Head of caudate nucleus (tissue), 42 donors: ENCODE measurements at regions not wholly inside any gene's neighbourhood (a gene's known extent, or its start where the extent isn't known, plus 50 kb on each side); places are given as distances from the start of the nearest gene placed in this dataset.
"Not testable (repeated sequence)": the region's sequence is repeated elsewhere in the genome, so short reads cannot be mapped to it uniquely, and the experiment has no call there.

Experiments used
- DNase-seq, 42 donors: peaks; one replicate each; pipeline versions ENCODE4 v3.0.0 to v3.0.0-alpha.2; 2020 to 2021; ENCODE audit warnings: mixed read lengths in 7 of 42
- intact Hi-C: fragments of 100-400 bp; cut with DNase I; formaldehyde crosslinking; loops from one replicate; pipeline ENCODE4 v1.15.0; 2022

DNA sequence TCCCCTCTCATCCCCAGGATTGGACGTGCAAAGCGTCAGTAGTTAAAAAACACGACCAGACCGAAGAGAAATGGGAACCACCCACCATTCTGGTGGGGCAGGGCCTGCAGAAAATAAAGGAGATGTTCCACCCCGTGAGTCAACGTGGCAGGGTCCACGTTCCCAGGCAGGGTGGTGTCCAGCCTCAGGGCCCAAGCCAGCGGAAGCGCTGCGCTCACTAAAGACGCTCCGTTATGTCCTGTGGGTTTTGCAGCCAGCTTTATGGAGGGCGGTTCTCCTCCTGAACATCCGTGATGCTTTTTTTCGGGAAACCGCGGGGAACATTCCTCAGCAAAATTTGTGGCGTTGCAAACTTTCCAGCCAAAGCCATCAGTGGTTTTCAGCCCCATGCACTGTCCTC, 93.4 kb upstream of the SHOX start:
- intact Hi-C loops: no loop called here
- peak in 2 of 42 donors; percentile 18 to 27 for DNase-seq

DNA sequence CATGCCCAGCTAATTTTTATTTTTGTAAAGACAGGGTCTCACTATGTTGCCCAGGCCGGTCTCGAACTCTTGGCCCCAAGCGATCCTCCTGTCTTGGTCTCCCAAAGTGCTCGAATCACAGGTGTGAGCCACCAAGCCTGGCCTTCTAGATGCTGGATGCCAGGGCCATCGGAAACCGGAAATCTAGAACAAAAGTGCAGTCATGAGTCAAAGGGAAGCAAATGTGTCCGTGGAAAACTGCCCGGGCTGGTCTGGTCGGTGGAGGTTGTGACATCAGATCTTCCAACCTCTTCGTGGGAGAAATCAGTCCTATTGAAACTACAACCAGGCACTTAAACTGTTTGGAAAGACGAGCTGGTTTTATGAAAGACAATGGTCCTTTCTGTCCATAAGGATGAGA, 92.3 kb upstream of the SHOX start:
- intact Hi-C loops: no loop called here

GRCh38 chrX:541006-541405, 89.6 kb upstream of the SHOX start:
- DNase-seq, intact Hi-C loops: not testable (repeated sequence)

More for the DNA sequence above, 92.3 kb upstream of the SHOX start:
- DNase-seq: peak in 1 of 42 donors; percentile 30

- DNase-seq: no peak
- intact Hi-C loops: no loop called here
These were observed 88.4 kb upstream of the SHOX start for GRCh38 chrX:542179-542578.

- intact Hi-C loops: no loop called here
- peak in 1 of 42 donors; percentile 30 for DNase-seq
These were observed 85.1 kb upstream of the SHOX start for GRCh38 chrX:545452-545885.

GRCh38 chrX:550514-550913, 80.1 kb upstream of the SHOX start:
- intact Hi-C loops: no loop called here
- peak in 1 of 42 donors; percentile 10 for DNase-seq

- no peak for DNase-seq
- intact Hi-C loops: no loop called here
These were observed 79.3 kb upstream of the SHOX start for GRCh38 chrX:551306-551705.

GRCh38 chrX:552496-552895, 78.1 kb upstream of the SHOX start:
- DNase-seq: peak in 1 of 42 donors; percentile 20
- intact Hi-C loops: no loop called here

- intact Hi-C loops: no loop called here
- DNase-seq: peak in 1 of 42 donors; percentile 18
These were observed 76.3 kb upstream of the SHOX start for GRCh38 chrX:554271-554670.

GRCh38 chrX:555725-556666, 74.6 kb upstream of the SHOX start:
- peak in 1 of 42 donors; percentile 2 for DNase-seq
- intact Hi-C loops: no loop called here

DNA sequence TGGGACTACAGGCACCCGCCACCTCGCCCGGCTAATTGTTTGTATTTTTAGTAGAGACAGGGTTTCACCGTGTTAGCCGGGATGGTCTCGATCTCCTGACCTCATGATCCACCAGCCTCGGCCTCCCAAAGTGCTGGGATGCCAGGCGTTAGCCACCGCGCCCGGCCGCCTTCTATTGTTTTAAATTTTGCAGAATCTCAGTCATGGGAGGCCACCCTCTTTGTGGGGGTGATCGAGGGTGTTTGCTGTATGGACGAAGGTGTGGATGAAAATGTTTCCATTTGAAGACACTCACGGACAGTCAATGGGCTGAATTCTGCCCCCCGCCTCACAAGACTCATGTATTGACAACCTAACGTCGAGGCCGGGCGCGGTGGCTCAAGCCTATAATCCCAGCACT, 73.0 kb upstream of the SHOX start:
- DNase-seq, intact Hi-C loops: not testable (repeated sequence)

DNA sequence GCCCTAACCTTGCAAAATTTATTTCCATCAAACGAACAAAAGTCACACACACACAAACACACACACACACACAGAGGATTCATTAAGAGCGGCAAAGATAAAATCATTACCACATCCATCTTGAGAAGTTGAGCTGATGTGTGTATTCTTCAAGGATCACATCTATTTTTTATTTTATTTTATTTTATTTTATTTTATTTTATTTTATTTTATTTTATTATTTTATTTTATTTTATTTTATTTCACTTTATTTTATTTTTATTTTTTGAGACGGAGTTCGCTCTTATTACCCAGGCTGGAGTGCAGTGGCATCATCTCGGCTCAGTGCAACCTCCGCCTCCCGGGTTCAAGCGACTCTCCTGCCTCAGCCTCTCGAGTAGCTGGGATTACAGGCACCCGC, 71.3 kb upstream of the SHOX start:
- intact Hi-C loops, DNase-seq: not testable (repeated sequence)

DNA sequence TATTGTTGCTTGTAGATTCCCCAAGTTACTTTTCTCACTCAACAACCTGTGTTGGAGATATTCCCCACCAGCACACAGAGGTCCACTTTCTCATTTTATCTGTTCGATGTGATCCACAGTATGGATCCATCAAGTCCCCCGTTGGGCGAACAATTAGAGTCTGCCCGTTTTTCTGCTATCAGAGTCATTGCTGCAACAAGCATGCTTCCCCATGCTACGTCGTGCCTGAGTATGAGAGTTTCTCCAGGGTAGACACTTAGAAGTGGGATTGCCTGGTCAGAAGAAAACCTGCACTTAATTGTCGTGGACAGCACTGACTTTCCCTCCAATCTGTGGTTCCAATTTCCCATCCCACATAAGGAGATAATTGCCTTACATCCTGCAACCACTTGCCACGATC, 62.7 kb upstream of the SHOX start:
- no peak for DNase-seq
- intact Hi-C loops: no loop called here

DNA sequence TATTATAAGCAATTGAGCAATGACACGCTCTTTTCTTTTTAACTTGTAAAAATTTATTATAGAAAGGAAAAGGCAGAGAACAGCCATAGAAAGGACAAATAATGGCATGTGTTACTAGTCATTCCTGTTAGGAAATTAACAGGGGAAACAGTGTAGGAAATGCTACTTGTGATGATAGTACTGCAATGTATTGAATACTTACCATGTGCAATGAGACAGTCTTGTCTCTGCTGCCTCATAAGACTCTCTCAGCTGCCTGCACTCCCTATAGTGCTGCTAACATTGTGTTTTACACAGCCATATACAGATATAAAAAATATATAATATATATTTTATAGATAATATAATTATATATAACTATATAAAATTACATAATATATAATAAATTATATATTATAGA, 62.3 kb upstream of the SHOX start:
- DNase-seq: no peak
- intact Hi-C loops: no loop called here

DNA sequence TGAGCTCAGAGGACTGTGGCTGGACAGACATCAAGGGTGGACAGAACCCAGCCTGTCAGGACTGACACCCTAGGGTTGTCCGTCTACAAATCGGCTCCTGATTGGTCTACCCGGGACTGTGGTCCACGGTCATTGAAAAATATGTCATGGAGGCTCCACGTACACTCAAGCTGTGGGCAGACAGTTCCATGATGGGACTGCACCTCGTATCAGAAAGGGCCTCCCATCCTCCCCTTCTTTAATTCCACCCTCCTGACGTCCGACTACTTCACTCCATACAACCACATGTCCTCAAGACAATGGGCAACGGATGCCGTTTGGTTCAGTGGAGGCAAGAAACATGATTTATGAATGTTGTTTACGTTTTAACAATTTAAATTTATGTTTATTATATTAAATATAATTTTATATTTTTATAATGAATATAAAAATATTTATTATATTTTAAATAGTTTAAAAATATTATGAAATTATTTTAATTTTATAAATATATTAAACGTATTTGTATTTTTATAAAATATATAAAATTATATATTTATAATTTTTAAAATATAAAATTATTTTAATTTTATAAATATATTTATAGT, 58.0 kb upstream of the SHOX start:
- no peak for DNase-seq
- intact Hi-C loops: no loop called here

GRCh38 chrX:574251-574650, 56.3 kb upstream of the SHOX start:
- no peak for DNase-seq
- intact Hi-C loops: no loop called here

- intact Hi-C loops: no loop called here
- DNase-seq: no peak
These were observed 55.8 kb upstream of the SHOX start for GRCh38 chrX:574830-575229.

GRCh38 chrX:576904-577560, 53.6 kb upstream of the SHOX start:
- intact Hi-C loops: no loop called here
- DNase-seq: no peak

DNA sequence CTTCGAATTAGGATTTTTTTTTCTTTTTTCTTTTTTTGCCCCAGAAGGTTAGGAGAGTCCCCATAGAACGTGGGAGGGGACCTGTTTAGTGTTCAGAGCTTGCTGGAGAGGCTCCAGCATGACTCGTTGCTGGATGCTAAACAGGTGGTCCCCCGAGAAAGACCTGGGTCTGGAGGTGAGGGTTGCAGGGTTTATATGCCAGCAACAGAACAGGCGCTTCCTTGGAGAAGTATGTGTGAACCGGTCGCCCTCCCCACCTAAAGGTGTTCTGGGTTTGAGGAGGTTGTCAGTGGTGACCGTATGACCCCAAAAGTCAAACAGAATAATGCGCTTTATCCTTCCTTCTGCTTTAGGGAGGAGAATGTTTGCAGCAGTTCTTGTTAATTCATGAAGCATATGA, 52.1 kb upstream of the SHOX start:
- intact Hi-C loops: no loop called here
- no peak for DNase-seq

GRCh38 chrX:580030-580429, 50.6 kb upstream of the SHOX start:
- no peak for DNase-seq
- intact Hi-C loops: no loop called here
